HEK293 (cell line): ENCODE measurements at regions not wholly inside any gene's neighbourhood (a gene's known extent, or its start where the extent isn't known, plus 50 kb on each side); places are given as distances from the start of the nearest gene placed in this dataset.

Source experiments
- CTCF ChIA-PET: fragments of 350-600 bp; formaldehyde crosslinking; extraction: SDS; loops from one replicate; lab custom pipeline; 2021; ENCODE audit warnings: antibody characterized with exemption; lab: Yijun Ruan, JAX
- POLR2A ChIA-PET: fragments of 300-600 bp; formaldehyde crosslinking; extraction: SDS; loops from one replicate; lab custom pipeline; 2020; ENCODE audit warnings: antibody characterized with exemption, inconsistent platforms; lab: Yijun Ruan, JAX
- H3K27ac ChIP-seq: fragments of 200-500 bp; sonication (Bioruptor generic); 2 replicates; pipeline ENCODE4 v1.5.1; 2014; ENCODE audit warnings: low read depth, low read length, control low read depth, inconsistent platforms; ENCODE audit errors: extremely low read depth
- H3K36me3 ChIP-seq, 2 experiments: fragments of 200-500 bp in 1 of 2; sonication (Bioruptor generic) in 1 of 2; 1 replicate in 1 of 2; 2 replicates in 1 of 2; pipeline ENCODE4 v1.5.1; 2014 to 2017; ENCODE audit warnings: inconsistent platforms in 2 of 2, low read length in 2 of 2; ENCODE audit not compliant: control insufficient read depth in 2 of 2, insufficient read depth in 1 of 2
- H3K4me1 ChIP-seq: fragments of 200-500 bp; sonication (Bioruptor generic); 2 replicates; pipeline ENCODE4 v1.5.1; 2014; ENCODE audit warnings: mild to moderate bottlenecking, low read length, inconsistent platforms; ENCODE audit not compliant: control insufficient read depth, insufficient read depth
- H3K4me3 ChIP-seq: 2 replicates; pipeline ENCODE4 v1.5.1; 2011; ENCODE audit warnings: low read depth, mild to moderate bottlenecking, control low read depth, low read length, moderate library complexity
- H3K9me3 ChIP-seq: fragments of 200-500 bp; sonication (Bioruptor generic); 2 replicates; pipeline ENCODE4 v1.5.1; 2014; ENCODE audit warnings: low read depth, low read length, inconsistent platforms; ENCODE audit not compliant: control insufficient read depth, insufficient read depth
- GLIS1 ChIP-seq: fragments of 450-650 bp; formaldehyde crosslinking; IDR thresholded peaks from 2 replicates; pipeline ENCODE4 v1.5.1; 2016; ENCODE audit warnings: missing biosample characterization, missing genetic modification characterization
- HOXC10 ChIP-seq: sonication (generic); formaldehyde crosslinking; IDR thresholded peaks from 2 replicates; pipeline ENCODE4 v1.8.1; 2023; ENCODE audit warnings: mild to moderate bottlenecking, missing genetic modification reagents
- KLF16 ChIP-seq: fragments of 450-650 bp; formaldehyde crosslinking; IDR thresholded peaks from 2 replicates; pipeline ENCODE4 v1.5.1; 2017; ENCODE audit warnings: missing biosample characterization, missing genetic modification characterization
- KLF9 ChIP-seq: fragments of 450-650 bp; formaldehyde crosslinking; IDR thresholded peaks from 2 replicates; pipeline ENCODE4 v1.5.1; 2016; ENCODE audit warnings: missing biosample characterization, missing genetic modification characterization, low read depth
- SETDB1 ChIP-seq: IDR thresholded peaks from one replicate; pipeline ENCODE4 v1.6.1; 2017; ENCODE audit warnings: mild to moderate bottlenecking, low read length, moderate library complexity, mixed read lengths; ENCODE audit not compliant: insufficient read length
- ZBTB6 ChIP-seq: fragments of 450-650 bp; formaldehyde crosslinking; IDR thresholded peaks from 2 replicates; pipeline ENCODE4 v1.5.1; 2017; ENCODE audit warnings: missing biosample characterization, missing genetic modification characterization
- ZFP3 ChIP-seq: fragments of 450-650 bp; formaldehyde crosslinking; IDR thresholded peaks from 2 replicates; pipeline ENCODE4 v1.5.1; 2016; ENCODE audit warnings: low read depth, missing biosample characterization, missing genetic modification characterization
- ZFP37 ChIP-seq: fragments of 450-650 bp; formaldehyde crosslinking; IDR thresholded peaks from 2 replicates; pipeline ENCODE4 v1.5.1; 2016; ENCODE audit warnings: missing biosample characterization, missing genetic modification characterization
- ZNF112 ChIP-seq: fragments of 450-650 bp; formaldehyde crosslinking; IDR thresholded peaks from 2 replicates; pipeline ENCODE4 v1.5.0; 2017; ENCODE audit warnings: missing biosample characterization, missing genetic modification characterization
- ZNF140 ChIP-seq: fragments of 450-650 bp; formaldehyde crosslinking; IDR thresholded peaks from 2 replicates; pipeline ENCODE4 v1.5.1; 2016; ENCODE audit warnings: missing biosample characterization, missing genetic modification characterization
- ZNF174 ChIP-seq: fragments of 450-650 bp; formaldehyde crosslinking; IDR thresholded peaks from 2 replicates; pipeline ENCODE4 v1.5.0; 2017; ENCODE audit warnings: missing biosample characterization, mild to moderate bottlenecking, missing genetic modification characterization
- ZNF175 ChIP-seq: fragments of 450-650 bp; formaldehyde crosslinking; IDR thresholded peaks from 2 replicates; pipeline ENCODE4 v1.5.1; 2016; ENCODE audit warnings: missing biosample characterization, missing genetic modification characterization
- ZNF335 ChIP-seq: fragments of 450-650 bp; formaldehyde crosslinking; conservative IDR thresholded peaks from 2 replicates; pipeline ENCODE4 v1.5.1; 2016; ENCODE audit warnings: missing biosample characterization, missing genetic modification characterization
- ZNF426 ChIP-seq: fragments of 450-650 bp; formaldehyde crosslinking; IDR thresholded peaks from 2 replicates; pipeline ENCODE4 v1.5.1; 2017; ENCODE audit warnings: missing biosample characterization, missing genetic modification characterization, mild to moderate bottlenecking, inconsistent platforms, moderate library complexity
- ZNF510 ChIP-seq: fragments of 450-650 bp; formaldehyde crosslinking; IDR thresholded peaks from 2 replicates; pipeline ENCODE4 v1.5.1; 2018; ENCODE audit warnings: mild to moderate bottlenecking, missing genetic modification characterization, missing biosample characterization; ENCODE audit not compliant: insufficient replicate concordance
- ZNF571 ChIP-seq: fragments of 450-650 bp; formaldehyde crosslinking; IDR thresholded peaks from 2 replicates; pipeline ENCODE4 v1.5.0; 2017; ENCODE audit warnings: missing biosample characterization, missing genetic modification characterization
- ZNF660 ChIP-seq: fragments of 450-650 bp; IDR thresholded peaks from 2 replicates; pipeline ENCODE4 v1.5.1; 2018; ENCODE audit warnings: missing biosample characterization, mild to moderate bottlenecking, missing genetic modification characterization
- ZNF677 ChIP-seq: fragments of 450-650 bp; IDR thresholded peaks from 2 replicates; pipeline ENCODE4 v1.5.0; 2018; ENCODE audit warnings: missing biosample characterization, mild to moderate bottlenecking, missing genetic modification characterization, moderate library complexity
- ZNF707 ChIP-seq: fragments of 450-650 bp; formaldehyde crosslinking; IDR thresholded peaks from 2 replicates; pipeline ENCODE4 v1.5.1; 2016; ENCODE audit warnings: missing biosample characterization, missing genetic modification characterization
- ZNF76 ChIP-seq: fragments of 450-650 bp; formaldehyde crosslinking; IDR thresholded peaks from 2 replicates; pipeline ENCODE4; 2016; ENCODE audit warnings: low read depth, missing biosample characterization, missing genetic modification characterization, borderline replicate concordance
- ZSCAN16 ChIP-seq: fragments of 450-650 bp; formaldehyde crosslinking; IDR thresholded peaks from 2 replicates; pipeline ENCODE4 v1.5.1; 2016; ENCODE audit warnings: missing biosample characterization, missing genetic modification characterization
- TF ChIP-seq, protein P1 (sequence below): fragments of 450-650 bp; formaldehyde crosslinking; IDR thresholded peaks from 2 replicates; pipeline ENCODE4 v1.5.1; 2017; ENCODE audit warnings: missing biosample characterization, missing genetic modification characterization

DNA sequence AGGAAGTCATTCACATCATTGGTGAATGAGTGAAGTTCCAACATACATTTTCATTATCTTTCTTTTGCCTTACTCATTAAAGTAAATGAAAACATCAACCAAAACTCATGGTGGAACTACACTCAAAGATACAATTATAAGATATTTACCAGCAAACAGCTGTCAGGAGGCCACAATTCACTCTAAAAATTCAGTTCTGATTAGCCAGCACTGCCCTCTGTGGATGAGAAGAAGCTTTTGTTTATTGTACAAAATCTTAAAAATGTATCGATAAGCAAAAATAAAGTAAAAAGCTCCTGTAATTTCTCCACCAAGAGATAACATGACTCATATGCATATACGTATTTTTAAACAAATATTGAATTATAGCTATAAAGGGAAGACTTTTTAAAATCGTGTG is 73.5 kb upstream of the RAPGEF4 start (continued):
- TF ChIP-seq ZNF76 (no peak), ZNF335 (tag by site-specific recombination) (no peak), ZFP37 (tag by site-specific recombination) (no peak)

DNA sequence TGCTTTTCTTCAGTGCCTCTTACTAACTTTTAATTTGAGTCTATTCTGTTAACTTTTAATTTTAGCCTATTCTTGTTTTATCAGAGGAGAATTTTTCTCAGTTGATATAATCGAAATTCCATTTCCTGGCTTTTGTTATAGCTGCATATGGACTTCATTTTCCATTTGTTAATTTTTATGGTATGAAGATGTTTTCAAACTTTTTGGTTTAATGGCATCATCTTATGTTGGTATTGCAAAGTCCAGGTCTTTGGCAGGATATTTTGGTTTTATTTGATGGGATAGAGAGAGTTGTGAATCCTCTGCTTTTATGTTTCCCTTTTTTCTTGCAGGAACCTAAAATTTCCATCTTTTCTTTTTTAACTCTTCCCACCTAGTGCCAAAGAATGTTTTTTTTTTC is 70.9 kb upstream of the RAPGEF4 start:
- Histone ChIP-seq H3K9me3 (no peaks in the 10 kb centered on the region), H3K4me1 (no peaks in the 10 kb centered on the region), H3K27ac (no peak overlapping the region), H3K36me3 (no peaks in the 10 kb centered on the region), H3K4me3 (no peak overlapping the region)
- TF ChIP-seq ZNF175 (tag by site-specific recombination) (no peak), ZNF112 (no peak), ZNF426 (no peak), ZBTB6 (tag by site-specific recombination) (no peak)
- ChIA-PET POLR2A (no interaction called here), CTCF (no interaction called here)

GRCh38 chr2:172667581-172668325 is 67.9 kb upstream of the RAPGEF4 start:
- ChIA-PET POLR2A (no interaction called here), CTCF (interaction anchor here (0.7 kb wide), 1 partner anchor 415 kb away, joined by 3 read pairs; no protein-coding TSS in a partner anchor)
- Histone ChIP-seq H3K27ac (no peak overlapping the region), H3K4me3 (no peak overlapping the region), H3K4me1 (peaks cover 11% of the 10 kb centered on the region), H3K36me3 (no peaks in the 10 kb centered on the region), H3K9me3 (no peaks in the 10 kb centered on the region)
- TF ChIP-seq ZSCAN16 (tag by site-specific recombination) (no peak), ZNF707 (no peak), SETDB1 (no peak), ZNF174 (tag by site-specific recombination) (no peak), ZNF140 (no peak), ZNF510 (tag by site-specific recombination) (no peak), KLF16 (tag by site-specific recombination) (no peak), KLF9 (no peak), HOXC10 (CRISPR knock-in tag) (no peak), GLIS1 (tag by site-specific recombination) (no peak), ZNF660 (tag by site-specific recombination) (no peak)

DNA sequence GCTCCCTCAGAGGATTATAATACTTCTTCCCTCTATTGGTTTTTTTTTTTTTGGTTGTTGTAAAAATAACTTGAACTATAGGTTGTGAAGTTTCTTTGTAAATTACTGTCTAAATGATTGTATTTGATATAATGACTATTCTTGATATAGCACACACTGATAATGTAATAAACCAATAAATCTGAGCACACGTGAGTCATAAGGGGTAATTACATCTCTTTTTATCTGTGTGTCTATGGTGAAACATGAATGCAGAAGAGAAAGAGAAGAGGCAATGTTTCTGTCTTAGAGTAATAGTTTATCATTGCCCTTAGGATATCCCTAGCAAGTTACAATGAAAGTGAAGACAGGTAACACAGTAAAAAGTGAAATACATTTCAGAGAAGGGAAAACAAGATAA is 64.1 kb upstream of the RAPGEF4 start:
- Histone ChIP-seq H3K4me1 (peaks cover 19% of the 10 kb centered on the region), H3K36me3 (no peaks in the 10 kb centered on the region), H3K27ac (no peak overlapping the region), H3K9me3 (no peaks in the 10 kb centered on the region), H3K4me3 (no peak overlapping the region)
- TF ChIP-seq ZNF677 (no peak), ZBTB6 (tag by site-specific recombination) (no peak), ZNF571 (tag by site-specific recombination) (no peak), ZFP3 (tag by site-specific recombination) (no peak)
- TF ChIP-seq, protein P1, sequence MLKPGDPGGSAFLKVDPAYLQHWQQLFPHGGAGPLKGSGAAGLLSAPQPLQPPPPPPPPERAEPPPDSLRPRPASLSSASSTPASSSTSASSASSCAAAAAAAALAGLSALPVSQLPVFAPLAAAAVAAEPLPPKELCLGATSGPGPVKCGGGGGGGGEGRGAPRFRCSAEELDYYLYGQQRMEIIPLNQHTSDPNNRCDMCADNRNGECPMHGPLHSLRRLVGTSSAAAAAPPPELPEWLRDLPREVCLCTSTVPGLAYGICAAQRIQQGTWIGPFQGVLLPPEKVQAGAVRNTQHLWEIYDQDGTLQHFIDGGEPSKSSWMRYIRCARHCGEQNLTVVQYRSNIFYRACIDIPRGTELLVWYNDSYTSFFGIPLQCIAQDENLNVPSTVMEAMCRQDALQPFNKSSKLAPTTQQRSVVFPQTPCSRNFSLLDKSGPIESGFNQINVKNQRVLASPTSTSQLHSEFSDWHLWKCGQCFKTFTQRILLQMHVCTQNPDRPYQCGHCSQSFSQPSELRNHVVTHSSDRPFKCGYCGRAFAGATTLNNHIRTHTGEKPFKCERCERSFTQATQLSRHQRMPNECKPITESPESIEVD = no peak
- CTCF ChIA-PET = interaction anchor here (0.7 to 0.8 kb wide), 3 partner anchors 27 to 75 kb away, joined by 3 read pairs; no protein-coding TSS in a partner anchor
- POLR2A ChIA-PET = no interaction called here
